HG02840 (cell line): ENCODE measurements at regions not wholly inside any gene's neighbourhood (a gene's known extent, or its start where the extent isn't known, plus 50 kb on each side); places are given as distances from the start of the nearest gene placed in this dataset.
"Not testable (repeated sequence)": the region's sequence is repeated elsewhere in the genome, so short reads cannot be mapped to it uniquely, and the experiment has no call there.

Source experiments
- ATAC-seq: cut with Tn5 transposase; IDR thresholded peaks from one replicate; pipeline ENCODE4 v1.9.1; 2021; ENCODE audit warnings: mild to moderate bottlenecking, moderate library complexity, moderate number of reproducible peaks; ENCODE audit not compliant: unreplicated experiment, low FRiP score

DNA sequence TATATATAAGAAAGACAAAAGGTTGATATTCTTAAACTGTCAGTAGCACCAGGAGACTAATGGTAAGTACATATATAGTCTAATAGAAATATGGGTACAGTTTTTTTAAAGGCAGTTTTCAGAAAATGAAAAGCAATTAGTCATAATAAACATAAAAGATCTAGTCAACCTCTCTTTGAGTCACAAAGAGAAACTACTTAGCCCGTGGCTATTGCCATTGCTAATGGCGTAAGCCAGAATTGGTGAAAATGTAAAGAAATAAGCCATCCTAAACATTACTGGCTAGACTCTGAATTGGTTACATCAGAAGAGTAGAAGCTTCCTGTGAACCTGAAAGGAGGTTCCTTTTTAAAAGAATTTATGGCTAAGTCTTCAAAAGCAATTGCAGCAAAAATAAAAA is 668.7 kb upstream of the CPEB2 start:
- ATAC-seq: no peak

DNA sequence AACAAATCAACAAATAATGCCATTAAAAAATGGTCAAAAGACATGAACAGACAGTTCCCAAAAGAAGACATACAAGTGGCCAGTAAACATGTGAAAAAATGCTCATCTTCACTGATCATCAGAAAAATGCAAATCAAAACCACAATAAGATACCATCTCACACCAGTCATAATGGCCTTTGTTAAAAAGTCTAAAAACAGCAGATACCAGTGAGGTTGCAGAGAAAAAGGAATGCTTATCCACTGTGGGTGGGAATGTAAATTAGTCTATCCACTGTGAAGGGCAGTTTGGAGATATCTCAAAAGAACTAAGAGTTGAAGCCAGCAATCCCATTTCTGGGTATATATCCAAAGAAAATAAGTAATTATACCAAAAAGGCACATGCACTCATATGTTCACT is 668.1 kb upstream of the CPEB2 start:
- no peak for ATAC-seq

DNA sequence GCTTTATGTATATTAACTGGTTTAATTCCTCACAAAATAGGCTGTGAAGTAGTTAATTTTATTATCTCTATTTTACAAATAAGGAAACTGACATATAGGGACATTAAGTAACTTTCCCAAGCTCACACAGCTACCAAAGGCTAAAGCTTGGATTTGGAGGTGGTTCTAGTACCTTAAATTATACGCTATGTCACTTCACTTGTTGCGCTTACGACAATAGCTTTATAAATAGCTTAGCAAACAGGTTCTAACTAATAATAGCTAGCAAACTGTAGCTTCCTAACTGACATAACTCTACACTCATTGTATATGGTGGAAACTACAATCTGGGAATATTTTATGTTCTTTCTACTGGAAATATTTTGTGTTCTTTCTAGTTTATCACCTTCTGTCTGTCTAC is 666.4 kb upstream of the CPEB2 start:
- ATAC-seq: no peak

DNA sequence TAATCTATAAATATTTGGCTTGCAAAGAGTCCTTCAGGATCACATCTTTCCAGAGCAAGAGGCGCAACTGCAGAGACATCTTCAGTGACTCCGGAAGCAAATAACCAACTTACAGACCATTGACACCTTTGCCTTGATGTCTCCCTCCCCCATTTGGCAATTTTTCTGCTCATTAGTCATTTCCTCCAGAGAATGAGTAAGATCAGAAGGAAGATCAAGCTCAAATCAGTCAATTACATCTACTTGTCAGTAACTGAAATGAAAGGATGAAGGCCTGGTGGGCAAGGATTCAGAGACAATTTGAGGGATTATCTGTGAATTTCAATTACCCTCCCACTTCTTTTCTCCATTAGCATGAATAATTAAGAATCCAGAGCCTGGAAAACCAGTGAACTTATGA is 665.6 kb upstream of the CPEB2 start:
- ATAC-seq: no peak

- no peak for ATAC-seq
Measured at GRCh38 chr4:14337892-14338584, 664.2 kb upstream of the CPEB2 start.

- ATAC-seq: no peak
Measured at GRCh38 chr4:14338585-14339265, 663.6 kb upstream of the CPEB2 start.

- ATAC-seq: no peak
Measured at GRCh38 chr4:14339715-14340114, 662.6 kb upstream of the CPEB2 start.

DNA sequence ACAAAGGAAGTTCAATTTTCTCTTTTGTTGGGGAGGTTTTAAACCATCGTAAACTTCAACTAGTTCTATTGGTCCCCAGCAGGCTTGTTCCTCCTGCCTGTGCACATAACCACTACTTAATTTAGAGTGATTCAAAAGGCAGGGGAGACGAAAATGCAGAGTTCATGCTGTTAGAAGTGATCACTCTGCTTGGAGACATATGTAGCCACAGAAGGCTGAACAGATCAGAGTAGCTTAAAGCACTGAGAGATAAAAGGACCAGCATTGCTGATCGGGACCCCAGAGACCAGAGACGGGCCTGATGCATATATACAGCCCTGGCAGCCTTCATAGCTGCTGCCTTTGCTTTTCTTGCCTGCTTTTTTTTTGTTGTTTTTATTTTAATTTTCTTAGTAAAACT is 662.0 kb upstream of the CPEB2 start:
- ATAC-seq: no peak

GRCh38 chr4:14343961-14344360 is 658.3 kb upstream of the CPEB2 start:
- no peak for ATAC-seq

- ATAC-seq: no peak
Measured at GRCh38 chr4:14345356-14345775, 656.9 kb upstream of the CPEB2 start.

DNA sequence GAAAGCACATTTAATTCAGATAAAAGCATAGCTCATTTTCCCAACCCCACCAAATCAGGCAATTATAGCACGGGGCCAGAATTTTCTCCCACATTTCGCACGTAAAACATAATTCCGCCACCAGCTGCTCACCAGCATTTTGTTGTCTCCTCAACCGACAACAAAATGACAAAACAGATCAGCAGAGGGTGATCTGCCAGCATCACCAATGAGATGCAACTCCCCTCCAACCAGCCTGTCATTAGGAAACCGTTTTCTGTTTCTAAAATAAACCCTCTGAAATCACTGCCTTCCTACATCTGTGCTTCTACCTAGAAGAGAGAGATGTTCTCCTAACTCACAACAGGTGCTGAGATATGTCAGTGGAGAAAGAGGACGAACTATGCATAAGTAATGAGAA is 654.8 kb upstream of the CPEB2 start:
- ATAC-seq: no peak

GRCh38 chr4:14348506-14348905 is 653.8 kb upstream of the CPEB2 start:
- no peak for ATAC-seq

- ATAC-seq: not testable (repeated sequence)
Measured at GRCh38 chr4:14358544-14359160, 643.6 kb upstream of the CPEB2 start.

DNA sequence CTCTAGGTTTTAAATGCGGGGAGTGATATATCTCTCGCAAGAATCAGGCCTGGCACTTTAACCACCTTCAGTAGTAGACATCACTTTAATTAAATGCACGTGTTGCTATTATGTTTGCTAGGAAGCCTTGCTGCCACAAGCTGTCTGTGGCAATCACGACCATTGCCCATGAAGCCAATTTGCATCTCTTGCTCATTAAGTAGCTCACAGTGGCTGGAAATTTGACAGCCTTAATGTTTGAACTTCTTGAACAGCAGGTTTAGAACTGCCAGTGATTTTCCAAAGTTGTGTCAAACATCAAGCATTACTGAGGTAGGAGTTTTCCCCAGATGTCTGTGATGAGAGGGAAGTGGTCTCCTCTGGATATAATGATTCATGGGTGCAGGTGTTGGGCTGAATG is 642.3 kb upstream of the CPEB2 start:
- no peak for ATAC-seq

DNA sequence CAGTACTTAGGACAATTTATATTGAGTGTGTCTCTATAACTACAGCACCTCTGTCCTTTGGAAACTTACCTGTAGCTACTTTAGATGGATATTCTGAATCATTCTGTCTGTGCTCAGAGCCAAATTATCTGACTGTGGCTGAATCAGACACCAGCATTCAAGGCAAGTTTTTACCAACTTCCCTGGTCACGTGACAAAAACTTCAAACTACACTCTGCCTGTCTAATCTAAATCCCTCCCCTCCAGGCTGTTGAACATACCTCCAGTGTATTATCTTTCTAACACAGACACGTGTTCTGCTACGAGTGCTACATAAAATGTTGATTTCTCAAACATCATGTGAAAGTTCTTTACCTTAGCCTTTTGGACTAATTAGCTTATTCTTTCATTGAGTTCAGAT is 641.2 kb upstream of the CPEB2 start:
- no peak for ATAC-seq

GRCh38 chr4:14362385-14362784 is 639.9 kb upstream of the CPEB2 start:
- no peak for ATAC-seq

- no peak for ATAC-seq
Measured at GRCh38 chr4:14364953-14365536, 637.2 kb upstream of the CPEB2 start.

DNA sequence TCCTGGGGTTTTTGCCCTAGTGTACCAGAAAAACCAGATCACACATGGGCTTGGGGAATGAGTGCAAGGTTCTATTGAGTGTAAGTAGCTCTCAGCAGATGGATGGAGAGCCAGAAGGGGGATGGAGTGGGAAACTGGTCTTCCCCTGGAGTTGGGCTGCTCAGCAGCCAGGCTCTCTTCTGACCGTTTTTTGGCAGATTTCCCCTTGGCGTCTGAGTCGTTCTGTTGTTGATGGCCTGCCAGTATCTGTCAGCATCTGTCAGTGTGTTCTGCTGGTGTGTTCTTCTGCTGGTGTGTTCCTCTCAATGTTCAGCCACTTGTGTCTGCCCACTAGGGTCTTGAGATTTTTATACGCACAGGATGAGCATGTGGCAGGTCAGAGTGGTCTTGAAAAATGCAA is 633.9 kb upstream of the CPEB2 start:
- no peak for ATAC-seq

DNA sequence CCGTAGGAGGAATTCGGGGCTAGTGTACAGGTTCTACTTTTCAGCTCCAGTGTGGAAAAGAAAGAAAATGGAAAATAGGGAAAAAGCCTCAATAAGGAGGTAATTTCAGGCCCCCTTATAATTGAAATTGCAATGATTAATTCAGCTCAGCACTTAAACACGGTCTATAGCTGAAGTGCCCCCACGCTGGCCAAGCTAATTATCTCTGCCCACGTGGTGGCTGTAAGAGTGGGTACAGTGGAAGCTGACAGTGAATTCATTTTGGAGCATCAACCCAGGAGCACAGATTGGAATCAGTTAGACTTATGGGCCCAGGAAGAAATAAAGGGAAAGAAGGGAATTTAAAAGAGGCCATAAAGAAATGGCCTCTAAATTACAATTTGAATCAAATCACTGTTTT is 631.1 kb upstream of the CPEB2 start:
- no peak for ATAC-seq

DNA sequence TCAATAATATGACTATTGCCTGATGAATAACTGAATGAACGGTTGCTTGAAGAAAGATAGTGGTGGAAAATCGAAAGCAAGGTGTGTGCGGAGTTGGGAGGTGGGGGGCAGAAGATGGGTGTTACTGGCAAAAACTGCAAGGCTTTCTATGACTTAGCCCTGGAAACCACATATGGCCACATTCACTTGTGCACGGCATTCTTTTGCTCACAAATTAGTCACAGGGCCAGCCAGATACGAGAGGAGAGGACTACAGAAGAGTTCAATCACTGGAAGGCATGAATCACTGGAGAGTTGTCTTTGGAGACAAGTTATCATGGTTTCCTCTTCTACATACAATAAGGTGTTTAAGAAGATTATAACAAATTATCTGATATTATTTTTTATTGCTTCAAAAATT is 626.5 kb upstream of the CPEB2 start:
- ATAC-seq: no peak

DNA sequence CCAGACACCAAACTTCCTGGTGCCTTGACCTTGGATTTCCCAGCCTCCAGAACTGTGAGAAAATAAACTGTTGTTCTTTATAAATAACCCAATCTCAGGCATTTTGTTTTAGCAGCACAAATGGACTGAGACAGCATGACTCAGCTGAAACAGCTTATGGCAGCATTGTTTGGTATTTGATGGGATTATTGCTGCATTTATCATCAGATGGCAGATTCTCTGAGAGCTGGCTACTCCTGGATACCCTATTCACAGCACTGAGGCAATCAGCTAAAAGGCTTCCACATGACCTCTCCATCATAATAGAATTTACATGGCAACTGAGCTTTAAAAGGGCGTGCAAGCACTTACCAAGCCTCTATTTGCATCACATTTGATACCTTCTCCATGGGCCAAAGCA is 623.1 kb upstream of the CPEB2 start:
- no peak for ATAC-seq

DNA sequence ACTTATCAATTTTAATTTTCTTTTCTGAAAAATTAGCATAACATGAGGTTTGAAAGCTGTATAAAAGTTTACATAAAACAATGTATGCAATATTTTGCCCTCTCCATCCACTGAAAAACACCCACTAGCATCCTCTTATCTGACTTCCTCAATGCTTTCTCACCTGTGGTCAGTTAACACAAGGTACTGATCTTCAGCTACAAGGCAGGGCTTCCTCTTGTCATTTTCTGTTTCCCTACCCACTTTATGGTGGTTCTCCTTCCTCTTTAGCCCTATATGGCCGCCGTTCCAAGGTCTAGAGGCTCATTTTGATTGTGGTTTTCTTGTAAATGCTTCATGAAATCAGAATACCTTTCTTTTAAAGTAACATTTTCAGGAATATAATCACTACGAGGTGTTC is 618.6 kb upstream of the CPEB2 start:
- ATAC-seq: no peak
